Sciatic nerve (tissue), 2 donors: ENCODE measurements at regions not wholly inside any gene's neighbourhood (a gene's known extent, or its start where the extent isn't known, plus 50 kb on each side); places are given as distances from the start of the nearest gene placed in this dataset.

Experiments used
- ATAC-seq: fragments of 200-7000 bp; cut with Tn5 transposase; one replicate; pipeline ENCODE4 v1.9.1; 2020; ENCODE audit warnings: mild to moderate bottlenecking, moderate library complexity
- DNase-seq: peaks from one replicate; pipeline ENCODE4 v3.0.0-alpha.2; 2020; ENCODE audit warnings: low spot score
- intact Hi-C: fragments of 100-400 bp; cut with DNase I; formaldehyde crosslinking; loops from one replicate; pipeline ENCODE4 v1.14.2; 2022
- donor health status: DM: no; HTN: no; CAD: no.
- donor health status: DM: no; HTN: no; CAD: no.

- intact Hi-C loops: no loop called here
- no peak for ATAC-seq
- DNase-seq: no peak
Measured at GRCh38 chr1:24999426-24999825, 69.3 kb upstream of the RUNX3 start.

- intact Hi-C loops: no loop called here
- ATAC-seq (no peak), DNase-seq (no peak)
Measured at GRCh38 chr1:24998563-24999245, 68.6 kb upstream of the RUNX3 start.

- ATAC-seq: no peak
- intact Hi-C loops: no loop called here
- no peak for DNase-seq
Measured at GRCh38 chr1:24996983-24997893, 67.2 kb upstream of the RUNX3 start.

- intact Hi-C loops: no loop called here
- DNase-seq: no peak
- no peak for ATAC-seq
Measured at GRCh38 chr1:24996456-24996855, 66.4 kb upstream of the RUNX3 start.

GRCh38 chr1:24995661-24996060 is 65.6 kb upstream of the RUNX3 start:
- intact Hi-C loops: no loop called here
- DNase-seq (no peak), ATAC-seq (no peak)

GRCh38 chr1:24995140-24995539 is 65.1 kb upstream of the RUNX3 start:
- no peak for ATAC-seq
- intact Hi-C loops: no loop called here
- DNase-seq: no peak

- intact Hi-C loops: no loop called here
- no peak for ATAC-seq
- no peak for DNase-seq
Measured at GRCh38 chr1:24993871-24994580, 64.0 kb upstream of the RUNX3 start.

GRCh38 chr1:24992761-24993211 is 62.7 kb upstream of the RUNX3 start:
- no peak for DNase-seq
- no peak for ATAC-seq
- intact Hi-C loops: no loop called here

- no peak for DNase-seq
- ATAC-seq: no peak
- intact Hi-C loops: no loop called here
Measured at GRCh38 chr1:24992124-24992760, 62.2 kb upstream of the RUNX3 start.

- intact Hi-C loops: no loop called here
- ATAC-seq: peak; percentile 43
- no peak for DNase-seq
Measured at GRCh38 chr1:24991697-24992096, 61.6 kb upstream of the RUNX3 start.

GRCh38 chr1:24990779-24991641 is 60.9 kb upstream of the RUNX3 start:
- no peak for ATAC-seq
- DNase-seq: no peak
- intact Hi-C loops: no loop called here

GRCh38 chr1:24990136-24990535 is 60.1 kb upstream of the RUNX3 start:
- DNase-seq (no peak), ATAC-seq (no peak)
- intact Hi-C loops: no loop called here

- no peak for DNase-seq
- ATAC-seq: no peak
- intact Hi-C loops: no loop called here
Measured at GRCh38 chr1:24989082-24989481, 59.0 kb upstream of the RUNX3 start.

GRCh38 chr1:24988558-24988912 is 58.5 kb upstream of the RUNX3 start:
- ATAC-seq (no peak), DNase-seq (no peak)
- intact Hi-C loops: no loop called here

- no peak for DNase-seq
- ATAC-seq: no peak
- intact Hi-C loops: no loop called here
Measured at GRCh38 chr1:24987875-24988557, 57.9 kb upstream of the RUNX3 start.

- intact Hi-C loops: no loop called here
- ATAC-seq: no peak
- DNase-seq: no peak
Measured at GRCh38 chr1:24987424-24987823, 57.3 kb upstream of the RUNX3 start.

GRCh38 chr1:24986372-24986965 is 56.4 kb upstream of the RUNX3 start:
- intact Hi-C loops: no loop called here
- ATAC-seq: peak; percentile 34
- DNase-seq: no peak

- DNase-seq (no peak), ATAC-seq (no peak)
- intact Hi-C loops: no loop called here
Measured at GRCh38 chr1:24985737-24986136, 55.7 kb upstream of the RUNX3 start.
